HG03095 (cell line): ENCODE measurements at regions not wholly inside any gene's neighbourhood (a gene's known extent, or its start where the extent isn't known, plus 50 kb on each side); places are given as distances from the start of the nearest gene placed in this dataset.

Source experiments
- ATAC-seq: cut with Tn5 transposase; IDR thresholded peaks from one replicate; pipeline ENCODE4 v1.9.1; 2021; ENCODE audit warnings: moderate library complexity; ENCODE audit not compliant: unreplicated experiment

DNA sequence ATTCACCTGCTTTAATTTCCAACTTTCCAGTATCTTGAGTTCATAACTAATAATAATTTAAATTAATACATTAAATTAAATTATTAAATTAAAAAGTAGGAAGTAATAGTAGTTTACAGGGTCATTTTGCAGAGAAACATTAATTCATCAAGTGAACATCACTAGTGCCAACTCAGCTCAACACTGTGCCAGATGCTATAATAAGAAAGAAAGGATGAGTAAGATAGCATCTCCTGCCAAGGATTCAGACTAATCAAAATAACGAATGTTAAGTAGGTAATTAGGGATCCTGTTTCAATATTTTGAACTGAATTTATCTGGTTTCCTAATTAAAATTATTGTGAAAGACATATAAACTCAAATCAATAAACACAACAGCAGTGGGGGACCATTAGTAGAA, 596.7 kb downstream of the SLC6A15 start:
- no peak for ATAC-seq

- no peak for ATAC-seq
Measured at GRCh38 chr12:84313323-84313675, 599.3 kb downstream of the SLC6A15 start.

DNA sequence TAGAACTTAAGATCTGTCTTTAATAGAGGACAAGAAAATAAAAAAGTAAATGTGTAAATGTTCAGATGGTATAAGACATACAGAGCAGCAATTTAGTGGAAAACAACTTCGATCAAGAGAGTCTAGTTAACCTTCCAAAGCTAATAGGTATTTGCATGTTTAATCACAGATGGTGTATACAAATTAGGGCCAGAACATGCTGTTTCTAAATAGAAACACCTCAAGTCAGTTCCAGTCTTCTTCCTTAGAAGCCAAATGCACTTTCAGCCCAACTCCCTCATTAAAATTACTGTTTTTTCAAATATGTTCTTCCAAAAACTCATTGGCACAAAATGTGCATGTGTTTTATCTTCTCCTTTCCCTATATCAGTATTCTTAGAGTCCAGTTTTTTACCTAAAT, 604.4 kb downstream of the SLC6A15 start:
- no peak for ATAC-seq

- no peak for ATAC-seq
Measured at GRCh38 chr12:84305144-84305543, 607.5 kb downstream of the SLC6A15 start.

DNA sequence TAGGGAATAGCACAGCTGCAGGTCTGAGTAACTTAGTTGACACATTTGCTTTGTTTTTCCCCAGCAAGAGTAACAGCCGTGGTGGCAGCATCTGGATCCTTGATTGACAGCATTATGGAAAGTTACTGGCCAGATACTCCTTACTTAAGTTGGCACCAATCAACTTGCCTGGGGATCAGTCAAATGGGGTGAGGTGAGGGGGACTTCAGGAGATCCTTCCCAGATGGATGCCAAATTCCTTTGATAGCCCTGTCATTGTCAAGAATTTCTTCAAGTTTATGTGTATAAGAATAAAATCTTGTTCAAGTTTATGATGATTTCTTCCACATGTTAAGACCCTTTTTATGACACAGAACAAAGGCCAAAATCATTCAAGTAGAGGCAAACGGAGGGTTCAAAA, 618.4 kb downstream of the SLC6A15 start:
- ATAC-seq = no peak

DNA sequence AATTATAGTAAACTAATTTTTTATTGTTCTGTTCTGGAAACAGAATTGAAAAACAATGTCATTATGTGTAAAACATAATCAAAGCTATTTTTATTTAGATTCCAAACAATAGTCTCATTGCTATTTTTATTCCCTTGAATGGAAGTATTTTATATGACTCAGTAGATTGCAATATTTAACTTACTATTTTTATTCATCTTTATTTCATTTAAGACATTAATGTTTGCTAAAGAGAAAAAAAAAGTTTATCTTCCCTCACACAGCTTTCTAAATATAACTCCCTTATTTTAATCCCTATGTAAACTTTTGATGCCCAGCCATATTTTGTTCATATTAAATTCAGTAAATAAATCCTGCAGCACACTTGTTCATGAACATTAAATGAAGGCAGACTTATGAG, 622.4 kb downstream of the SLC6A15 start:
- no peak for ATAC-seq

- ATAC-seq = no peak
Measured at GRCh38 chr12:84277986-84278385, 634.6 kb downstream of the SLC6A15 start.

- ATAC-seq = no peak
Measured at GRCh38 chr12:84276215-84276614, 636.4 kb downstream of the SLC6A15 start.

DNA sequence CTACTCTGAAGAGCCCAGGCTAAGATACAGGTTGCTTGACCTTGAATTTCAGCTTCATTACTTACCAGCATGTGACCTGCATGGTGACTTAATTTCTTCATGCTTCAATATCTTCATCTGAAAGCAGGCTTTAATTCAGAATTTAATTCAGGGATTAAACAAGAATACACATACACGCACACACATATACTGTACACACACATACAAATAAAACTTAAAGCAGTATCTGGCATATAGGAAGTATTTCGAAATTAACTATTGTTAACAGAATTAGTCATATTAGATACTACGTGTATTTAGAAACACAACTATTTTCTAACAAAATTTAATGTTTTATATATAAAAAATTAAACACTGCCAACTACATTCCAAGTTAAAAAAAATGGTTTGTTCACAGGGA, 640.3 kb downstream of the SLC6A15 start:
- no peak for ATAC-seq

- no peak for ATAC-seq
Measured at GRCh38 chr12:84270470-84271140, 642.0 kb downstream of the SLC6A15 start.

GRCh38 chr12:84247931-84248330, 664.7 kb downstream of the SLC6A15 start:
- ATAC-seq = no peak

GRCh38 chr12:84243686-84244085, 668.9 kb downstream of the SLC6A15 start:
- ATAC-seq = no peak

DNA sequence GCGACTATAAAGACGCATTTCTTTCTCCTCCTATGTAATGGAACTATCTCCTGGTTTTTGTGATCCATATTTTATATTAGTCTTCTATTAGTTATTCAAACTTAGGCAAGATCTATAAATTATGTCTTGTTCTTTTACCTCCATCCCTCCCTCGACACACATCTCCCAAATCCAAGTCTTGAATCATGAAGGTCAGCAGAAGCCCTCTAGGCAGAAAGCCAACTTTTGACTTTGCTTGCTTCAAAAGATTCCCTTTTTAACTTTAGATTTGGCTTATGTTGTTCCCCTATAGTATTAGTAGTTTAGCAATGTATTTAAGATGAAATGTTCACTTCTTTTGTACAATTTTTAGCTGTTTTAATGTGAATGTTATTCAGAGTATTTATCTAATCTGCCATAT, 689.8 kb downstream of the SLC6A15 start:
- no peak for ATAC-seq

DNA sequence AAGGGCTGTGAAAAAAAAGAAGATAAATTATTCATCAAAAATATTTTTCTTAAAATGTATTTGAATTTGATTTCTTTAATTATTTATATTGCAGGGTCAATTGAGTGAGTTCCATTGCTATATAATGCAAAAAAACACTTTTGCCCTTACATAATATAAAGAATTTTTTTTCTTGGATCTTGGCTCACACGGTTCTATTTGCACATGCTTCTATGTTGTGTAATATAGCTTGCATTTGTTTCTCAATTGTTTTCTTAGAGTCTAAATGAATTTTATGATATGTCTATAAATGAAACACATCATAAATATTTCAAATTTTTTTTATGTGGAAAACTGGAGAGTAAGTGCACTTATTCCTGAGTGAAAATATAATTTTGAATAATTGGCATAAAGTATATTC, 694.2 kb downstream of the SLC6A15 start:
- no peak for ATAC-seq

GRCh38 chr12:84201976-84202375, 710.6 kb downstream of the SLC6A15 start:
- ATAC-seq = no peak

- no peak for ATAC-seq
Measured at GRCh38 chr12:84198294-84198946, 714.2 kb downstream of the SLC6A15 start.

DNA sequence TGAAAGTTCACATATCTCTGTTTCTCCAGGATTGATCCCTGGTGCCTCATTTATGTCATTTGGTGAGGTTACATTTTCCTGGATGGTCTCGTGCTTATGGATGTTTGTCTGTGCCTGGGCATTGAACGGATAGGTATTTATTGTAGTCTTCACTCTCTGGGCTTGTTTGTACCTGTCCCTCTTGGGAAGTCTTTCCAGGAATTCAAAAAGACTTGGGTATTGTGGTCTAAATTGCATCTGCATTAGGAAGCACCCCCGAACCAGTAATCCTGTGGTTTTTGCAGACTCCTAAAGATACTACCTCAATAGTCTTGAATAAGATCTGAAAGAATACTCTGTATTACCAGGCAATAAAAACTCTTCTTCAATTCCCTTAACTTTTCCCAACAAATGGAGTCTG, 720.8 kb downstream of the SLC6A15 start:
- ATAC-seq = no peak

- no peak for ATAC-seq
Measured at GRCh38 chr12:84186433-84186832, 726.2 kb downstream of the SLC6A15 start.

DNA sequence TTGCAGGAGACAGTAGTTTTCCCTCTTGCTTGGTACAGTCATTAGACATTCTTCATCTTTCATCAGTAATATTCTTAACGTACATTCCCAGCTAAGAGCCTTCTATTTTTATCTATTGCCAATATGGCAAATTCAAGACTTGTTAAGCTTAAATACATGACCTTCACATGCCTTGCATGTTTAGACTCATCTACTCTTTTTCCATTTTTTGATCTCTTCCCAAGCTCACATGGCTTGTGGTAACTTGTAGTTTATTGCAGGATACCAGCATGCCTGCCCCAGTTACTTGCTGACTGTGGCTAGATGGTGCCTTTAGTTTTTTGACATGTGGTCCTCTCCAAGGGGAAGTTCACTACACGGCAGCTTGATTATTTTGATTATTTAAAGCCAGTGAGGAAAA, 729.0 kb downstream of the SLC6A15 start:
- no peak for ATAC-seq

DNA sequence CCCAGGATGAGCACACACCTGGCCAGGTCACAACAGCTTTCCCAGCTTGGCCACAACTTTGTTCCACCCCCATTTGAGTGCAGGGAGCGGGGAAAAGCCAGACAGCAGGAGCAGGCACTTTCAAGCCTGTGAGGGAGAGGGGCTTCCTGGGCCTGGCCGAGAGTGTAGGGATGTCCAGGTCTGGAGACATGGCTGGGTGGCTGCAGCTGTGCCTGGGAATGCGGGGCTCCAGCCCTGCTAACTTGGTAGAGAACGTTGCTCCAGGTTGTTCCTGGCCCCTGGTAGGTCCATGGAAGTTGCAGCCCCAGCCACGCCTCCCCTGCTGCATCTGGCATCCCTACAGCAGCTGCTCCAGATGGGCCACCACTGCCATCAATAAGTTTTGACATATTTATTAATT, 738.5 kb downstream of the SLC6A15 start:
- ATAC-seq = no peak

- no peak for ATAC-seq
Measured at GRCh38 chr12:84172823-84173424, 739.7 kb downstream of the SLC6A15 start.

GRCh38 chr12:84166812-84167211, 745.8 kb downstream of the SLC6A15 start:
- ATAC-seq = no peak
